Sigmoid colon (tissue), 6 donors: ENCODE measurements at regions not wholly inside any gene's neighbourhood (a gene's known extent, or its start where the extent isn't known, plus 50 kb on each side); places are given as distances from the start of the nearest gene placed in this dataset.
"Not testable (repeated sequence)": the region's sequence is repeated elsewhere in the genome, so short reads cannot be mapped to it uniquely, and the experiment has no call there.

Experiments used
- DNase-seq: peaks from one replicate; pipeline ENCODE4 v3.0.0-alpha.2; 2019
- H3K27ac ChIP-seq, 4 donors: fragments of 200-600 bp; sonication (generic); one replicate each; pipeline ENCODE4 v1.5.1; 2016 to 2019; ENCODE audit warnings: mild to moderate bottlenecking in 1 of 4
- H3K27me3 ChIP-seq, 3 donors: fragments of 200-600 bp; sonication (generic); one replicate each; pipeline ENCODE4 v1.5.1; 2019; ENCODE audit warnings: mild to moderate bottlenecking in 1 of 3
- H3K36me3 ChIP-seq, 4 donors: fragments of 200-600 bp; sonication (generic); one replicate each; pipeline ENCODE4 v1.5.1; 2016 to 2019
- H3K4me1 ChIP-seq, 4 donors: fragments of 200-600 bp; sonication (generic); one replicate each; pipeline ENCODE4 v1.5.1; 2017 to 2019
- H3K4me3 ChIP-seq, 4 donors: fragments of 200-600 bp; sonication (generic); one replicate each; pipeline ENCODE4 v1.5.1; 2017 to 2019; ENCODE audit warnings: mild to moderate bottlenecking in 2 of 4, moderate library complexity in 1 of 4
- H3K9me3 ChIP-seq, 4 donors: fragments of 200-600 bp in 3 of 4; sonication (generic) in 3 of 4; one replicate each; pipeline versions ENCODE4 v1.5.1 to v1.6.1; 2013 to 2019
- EP300 ChIP-seq, 4 donors: sonication (generic); formaldehyde crosslinking; IDR thresholded peaks; one replicate each; pipeline ENCODE4 v1.6.1; 2017; ENCODE audit warnings: antibody characterized with exemption in 4 of 4
- POLR2A ChIP-seq, 2 donors: fragments of 450-650 bp; IDR thresholded peaks; one replicate each; pipeline ENCODE4 v1.6.1; 2016; ENCODE audit warnings: antibody characterized with exemption in 2 of 2, mild to moderate bottlenecking in 2 of 2, moderate library complexity in 2 of 2
- POLR2AphosphoS5 ChIP-seq, 4 donors: sonication (generic); formaldehyde crosslinking; IDR thresholded peaks; one replicate each; pipeline ENCODE4 v1.6.1; 2017; ENCODE audit warnings: antibody characterized with exemption in 4 of 4
- WGBS, 2 donors: extraction: QIAGEN DNeasy Blood & Tissue Kit; methylation state at CpG; one replicate each; pipeline ENCODE4 v1.1.7; 2013; 5-methylcytosine and 5-hydroxymethylcytosine counted together
- intact Hi-C: fragments of 100-400 bp; cut with DNase I; formaldehyde crosslinking; loops from one replicate; pipeline ENCODE4 v1.15.1; 2023
- TF ChIP-seq, protein P1 (sequence below), 4 experiments: fragments of 450-650 bp in 3 of 4; fragments of 200-600 bp in 1 of 4; IDR thresholded peaks; one replicate each; pipeline ENCODE4 v1.5.1; 2016 to 2019; ENCODE audit warnings: antibody characterized with exemption in 4 of 4, mild to moderate bottlenecking in 3 of 4, moderate library complexity in 2 of 4
- donor health status: healthy with polysubstance abuse.
- donor health status: healthy.

DNA sequence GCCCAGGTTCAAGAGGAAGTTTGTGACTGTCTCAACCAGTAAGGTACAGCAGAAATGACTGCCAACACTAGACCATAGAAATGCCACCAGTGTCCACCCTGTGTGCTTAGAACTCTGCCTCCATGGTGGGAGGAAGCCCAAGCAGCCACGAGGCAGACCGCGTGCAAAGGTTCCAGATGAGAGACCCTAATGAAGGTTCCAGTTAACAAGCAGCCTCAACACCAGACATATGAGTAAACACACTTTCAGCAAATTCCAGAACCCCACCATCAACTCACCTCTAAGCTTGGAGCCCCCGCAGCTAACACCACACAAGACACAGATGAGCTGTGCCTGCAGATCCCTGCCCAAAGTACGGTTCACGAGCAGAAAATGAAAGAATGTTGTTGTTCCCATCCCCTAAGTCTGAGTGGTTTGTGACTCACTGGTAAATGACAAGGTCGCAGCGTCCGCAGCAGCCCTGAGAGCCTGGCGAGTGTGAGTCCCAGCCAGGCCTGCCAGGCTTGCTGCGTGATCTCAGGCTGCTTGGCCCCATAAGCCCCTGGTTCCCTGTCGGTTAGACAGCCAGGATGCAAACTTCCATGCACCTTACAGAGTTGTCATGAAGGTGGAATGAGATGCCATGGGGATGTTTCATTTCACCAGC, 193.7 kb downstream of the C16orf95 start:
- TF ChIP-seq EP300 (IDR thresholded peaks at IDR 0.05) (no peak), POLR2A (IDR thresholded peaks at IDR 0.05) (no peak), POLR2AphosphoS5 (IDR thresholded peaks at IDR 0.05) (no peak)
- TF ChIP-seq, protein P1, sequence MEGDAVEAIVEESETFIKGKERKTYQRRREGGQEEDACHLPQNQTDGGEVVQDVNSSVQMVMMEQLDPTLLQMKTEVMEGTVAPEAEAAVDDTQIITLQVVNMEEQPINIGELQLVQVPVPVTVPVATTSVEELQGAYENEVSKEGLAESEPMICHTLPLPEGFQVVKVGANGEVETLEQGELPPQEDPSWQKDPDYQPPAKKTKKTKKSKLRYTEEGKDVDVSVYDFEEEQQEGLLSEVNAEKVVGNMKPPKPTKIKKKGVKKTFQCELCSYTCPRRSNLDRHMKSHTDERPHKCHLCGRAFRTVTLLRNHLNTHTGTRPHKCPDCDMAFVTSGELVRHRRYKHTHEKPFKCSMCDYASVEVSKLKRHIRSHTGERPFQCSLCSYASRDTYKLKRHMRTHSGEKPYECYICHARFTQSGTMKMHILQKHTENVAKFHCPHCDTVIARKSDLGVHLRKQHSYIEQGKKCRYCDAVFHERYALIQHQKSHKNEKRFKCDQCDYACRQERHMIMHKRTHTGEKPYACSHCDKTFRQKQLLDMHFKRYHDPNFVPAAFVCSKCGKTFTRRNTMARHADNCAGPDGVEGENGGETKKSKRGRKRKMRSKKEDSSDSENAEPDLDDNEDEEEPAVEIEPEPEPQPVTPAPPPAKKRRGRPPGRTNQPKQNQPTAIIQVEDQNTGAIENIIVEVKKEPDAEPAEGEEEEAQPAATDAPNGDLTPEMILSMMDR (IDR thresholded peaks at IDR 0.05), result no peak
- DNase-seq, result peak; percentile 24
- peaks cover 0 to 4% (median 1%) of the 10 kb centered on the region in 4 donors for H3K9me3 ChIP-seq
- WGBS, 2 donors, result 95 to 97% methylated on average over 12 of the region's 12 CpGs
- intact Hi-C loops, result no loop called here
- peaks cover 0 to 4% (median 0%) of the 10 kb centered on the region in 4 donors for H3K4me1 ChIP-seq
- no peak overlapping the region for H3K27ac ChIP-seq
- peaks cover 0 to 25% (median 0%) of the 10 kb centered on the region in 3 donors for H3K27me3 ChIP-seq
- H3K36me3 ChIP-seq, result no peaks in the 10 kb centered on the region
- H3K4me3 ChIP-seq, result no peak overlapping the region

GRCh38 chr16:87124405-87124804, 192.8 kb downstream of the C16orf95 start:
- H3K4me3 ChIP-seq, DNase-seq, H3K36me3 ChIP-seq, H3K27ac ChIP-seq, H3K9me3 ChIP-seq, H3K4me1 ChIP-seq, intact Hi-C loops: not testable (repeated sequence)
- WGBS, 2 donors, result 86 to 96% methylated on average over 9 of the region's 9 CpGs
- H3K27me3 ChIP-seq, result peaks cover 0 to 21% (median 0%) of the 10 kb centered on the region in 3 donors

DNA sequence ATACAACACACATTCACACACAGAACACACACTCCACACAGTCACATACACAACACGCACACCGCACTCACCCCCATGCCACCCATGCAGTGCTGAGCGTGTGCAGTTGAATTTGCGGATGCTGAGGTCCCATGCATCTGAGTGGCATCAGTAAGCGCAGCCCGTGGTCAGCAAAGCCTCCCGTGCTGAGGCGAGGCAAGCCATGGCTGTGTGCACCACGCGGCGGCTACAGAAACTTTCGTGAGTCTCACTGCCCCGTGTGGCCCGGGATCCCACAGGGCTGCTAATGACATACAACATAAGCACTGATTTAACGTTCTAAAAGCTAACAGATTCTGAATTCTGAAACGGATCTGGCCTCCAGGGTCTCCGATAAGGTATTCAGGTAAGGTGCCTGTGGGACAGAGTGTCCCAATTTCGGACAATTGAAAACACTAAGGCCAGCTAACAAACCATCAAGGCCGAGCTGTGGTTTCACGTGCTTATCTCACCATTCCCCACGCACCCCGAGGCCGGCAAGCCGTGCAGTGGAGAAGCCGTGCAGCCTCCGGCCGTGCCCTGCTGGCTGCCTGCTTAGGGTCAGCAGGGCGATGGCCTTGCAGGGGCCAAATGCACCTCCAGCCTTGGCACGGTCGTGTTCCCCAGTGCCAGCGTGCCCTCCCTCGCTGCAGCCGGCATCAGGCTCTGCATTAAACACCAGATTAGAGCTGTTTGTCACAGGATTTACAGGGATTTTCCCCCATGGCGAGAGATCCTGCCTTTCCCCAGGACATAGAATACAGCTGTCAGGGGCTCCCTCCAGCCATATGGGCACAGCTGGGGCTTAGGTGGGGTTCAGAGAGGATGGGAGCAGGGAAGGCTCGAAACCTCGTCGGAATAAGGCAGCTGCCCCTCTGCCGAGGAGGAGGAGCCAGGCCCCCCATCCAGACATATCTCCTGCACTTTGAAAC, 191.7 kb downstream of the C16orf95 start:
- intact Hi-C loops, result no loop called here
- 74 to 78% methylated on average over 38 of the region's 38 CpGs for WGBS, 2 donors
- peaks cover 0 to 19% (median 0%) of the 10 kb centered on the region in 3 donors for H3K27me3 ChIP-seq
- H3K27ac ChIP-seq, result no peak overlapping the region
- H3K4me1 ChIP-seq, result peaks cover 0 to 4% (median 0%) of the 10 kb centered on the region in 4 donors
- H3K9me3 ChIP-seq, result peaks cover 0 to 8% (median 2%) of the 10 kb centered on the region in 4 donors
- DNase-seq, result peak; percentile 46
- H3K4me3 ChIP-seq, result no peak overlapping the region
- TF ChIP-seq, protein P1 (IDR thresholded peaks at IDR 0.05), result no peak
- TF ChIP-seq POLR2AphosphoS5 (IDR thresholded peaks at IDR 0.05) (no peak), POLR2A (IDR thresholded peaks at IDR 0.05) (no peak), EP300 (IDR thresholded peaks at IDR 0.05) (no peak)
- no peaks in the 10 kb centered on the region for H3K36me3 ChIP-seq

DNA sequence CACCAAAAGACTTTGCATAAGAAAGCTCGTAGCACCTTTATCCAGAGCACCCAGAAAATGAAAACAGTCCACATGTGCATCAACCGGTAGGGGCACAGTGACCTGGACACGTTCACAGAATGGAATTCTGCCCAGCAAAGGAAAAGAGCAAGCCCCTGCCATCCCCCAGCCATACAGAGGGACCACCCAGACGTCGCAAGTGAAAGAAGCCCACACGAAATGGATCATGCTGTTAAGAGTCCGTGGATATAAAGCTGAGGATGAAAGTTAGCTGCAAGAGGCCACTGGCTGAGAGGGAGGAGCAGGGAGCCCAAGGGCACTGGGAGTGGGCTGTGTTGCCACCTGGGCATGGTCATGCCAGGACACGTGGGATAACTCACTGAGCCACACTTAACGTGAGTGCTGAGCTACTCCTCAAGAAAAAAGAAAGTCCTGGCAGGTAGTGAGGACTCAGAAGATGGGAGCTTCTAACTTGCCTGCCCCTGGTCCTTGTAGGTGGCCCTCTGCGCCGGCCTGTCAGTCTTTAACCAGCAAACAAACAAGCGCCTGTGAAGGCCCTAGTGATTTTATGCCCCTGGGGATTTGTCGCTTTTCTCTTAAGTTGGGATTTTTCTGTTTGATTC, 190.7 kb downstream of the C16orf95 start:
- DNase-seq, result peak; percentile 15
- Histone ChIP-seq H3K4me1 (peaks cover 0 to 4% (median 0%) of the 10 kb centered on the region in 4 donors), H3K36me3 (no peaks in the 10 kb centered on the region), H3K4me3 (no peak overlapping the region), H3K27ac (peak overlapping the region in 1 of 4 donors; percentile 44), H3K9me3 (peaks cover 0 to 8% (median 2%) of the 10 kb centered on the region in 4 donors), H3K27me3 (peaks cover 0 to 13% (median 0%) of the 10 kb centered on the region in 3 donors)
- intact Hi-C loops, result no loop called here
- TF ChIP-seq EP300 (IDR thresholded peaks at IDR 0.05), result no peak
- TF ChIP-seq, protein P1 (IDR thresholded peaks at IDR 0.05), result no peak
- TF ChIP-seq POLR2AphosphoS5 (IDR thresholded peaks at IDR 0.05), result no peak
- no peak for TF ChIP-seq POLR2A (IDR thresholded peaks at IDR 0.05)
- WGBS, 2 donors, result 37 to 68% methylated on average over 13 of the region's 13 CpGs
